Panc1 (cell line): ENCODE measurements at regions not wholly inside any gene's neighbourhood (a gene's known extent, or its start where the extent isn't known, plus 50 kb on each side); places are given as distances from the start of the nearest gene placed in this dataset.

Source experiments
- ATAC-seq: fragments of 200-7000 bp; cut with Tn5 transposase; 2 replicates; pipeline ENCODE4 v1.9.1; 2020; ENCODE audit warnings: mild to moderate bottlenecking, moderate library complexity
- BruUV-seq: library from RNA; stranded (reverse); fragments of 400-500 nt; replicated peaks from 2 replicates; lab custom pipeline; 2021; lab: Mats Ljungman, UMichigan
- CTCF ChIA-PET: fragments of 300-600 bp; sonication (Branson Sonifier 250); formaldehyde crosslinking; loops from one replicate; lab custom pipeline; 2022; ENCODE audit warnings: antibody characterized with exemption; lab: Charles Lee
- POLR2A ChIA-PET: fragments of 300-600 bp; sonication (Branson Sonifier 250); formaldehyde crosslinking; loops from one replicate; lab custom pipeline; 2022; ENCODE audit warnings: antibody characterized with exemption; lab: Charles Lee
- DNase-seq: peaks from one replicate; pipeline ENCODE4 v3.0.0-alpha.2; 2010; ENCODE audit warnings: low read depth, low spot score
- H3K27ac ChIP-seq: 2 replicates; pipeline ENCODE4 v1.5.1; 2011; ENCODE audit warnings: mild to moderate bottlenecking, low read length, inconsistent platforms
- H3K27me3 ChIP-seq: fragments of 200-500 bp; sonication (Bioruptor generic); 2 replicates; pipeline ENCODE4 v1.6.0; 2014; ENCODE audit warnings: low read length, inconsistent platforms; ENCODE audit not compliant: control insufficient read depth, insufficient read depth
- H3K36me3 ChIP-seq: fragments of 200-500 bp; sonication (Bioruptor generic); 2 replicates; pipeline ENCODE4 v1.5.1; 2014; ENCODE audit warnings: inconsistent platforms, mild to moderate bottlenecking, low read length, moderate library complexity; ENCODE audit not compliant: control insufficient read depth, insufficient read depth
- H3K4me1 ChIP-seq: 2 replicates; pipeline ENCODE4 v1.5.1; 2011; ENCODE audit warnings: inconsistent platforms, mild to moderate bottlenecking, low read length, moderate library complexity; ENCODE audit not compliant: control insufficient read depth, insufficient read depth
- H3K4me3 ChIP-seq, 2 experiments: 2 replicates each; pipeline ENCODE4 v1.5.1; 2011 to 2012; ENCODE audit warnings: low read depth in 2 of 2, low read length in 2 of 2, mild to moderate bottlenecking in 2 of 2, inconsistent platforms in 1 of 2, moderate library complexity in 1 of 2
- H3K9me3 ChIP-seq: fragments of 200-500 bp; sonication (Bioruptor generic); 2 replicates; pipeline ENCODE4 v1.5.1; 2014; ENCODE audit warnings: low read depth, mild to moderate bottlenecking, inconsistent platforms, low read length, moderate library complexity; ENCODE audit not compliant: control insufficient read depth, insufficient read depth
- CTCF ChIP-seq: fragments of 450-650 bp; IDR thresholded peaks from 2 replicates; pipeline ENCODE4 v1.5.1; 2017; ENCODE audit warnings: mild to moderate bottlenecking
- POLR2AphosphoS5 ChIP-seq: IDR thresholded peaks from 2 replicates; pipeline ENCODE4 v1.6.1; 2012; ENCODE audit warnings: mild to moderate bottlenecking, low read depth, low read length, moderate library complexity
- REST ChIP-seq, 2 experiments: IDR thresholded peaks; 2 replicates each; pipeline ENCODE4 v1.6.1; 2011 to 2012; ENCODE audit warnings: low read depth in 2 of 2, control low read depth in 1 of 2, low read length in 1 of 2, mild to moderate bottlenecking in 1 of 2, moderate library complexity in 1 of 2; ENCODE audit not compliant: insufficient read depth in 1 of 2
- SIN3A ChIP-seq: IDR thresholded peaks from 2 replicates; pipeline ENCODE4 v1.6.1; 2012; ENCODE audit warnings: low read depth, mild to moderate bottlenecking, low read length, moderate library complexity, borderline replicate concordance; ENCODE audit not compliant: insufficient read depth
- TCF7L2 ChIP-seq: IDR thresholded peaks from 2 replicates; pipeline ENCODE4 v1.6.1; 2011; ENCODE audit warnings: mild to moderate bottlenecking, low read depth, low read length, inconsistent platforms
- in situ Hi-C: cut with HindIII; loops from 2 replicates; pipeline ENCODE4 v1.10.0; 2016; ENCODE audit warnings: low sequenced_read_pairs, low pct_unique_long_range_greater_than_20kb
- intact Hi-C: fragments of 100-400 bp; cut with micrococcal nuclease; formaldehyde crosslinking; loops from one replicate; pipeline ENCODE4 v1.10.0; 2022; ENCODE audit not compliant: unreplicated experiment

GRCh38 chr21:25031750-25032149 is 575.5 kb downstream of the MRPL39 start:
- H3K27me3 ChIP-seq: no peaks in the 10 kb centered on the region
- POLR2A ChIA-PET: no interaction called here
- no peak for DNase-seq
- H3K27ac ChIP-seq: no peak overlapping the region
- no peaks in the 10 kb centered on the region for H3K36me3 ChIP-seq
- ATAC-seq: no peak
- intact Hi-C loops (no loop called here), in situ Hi-C loops (no loop called here)
- no peaks in the 10 kb centered on the region for H3K9me3 ChIP-seq
- TF ChIP-seq REST (IDR thresholded peaks at IDR 0.05; ENCODE audit: insufficient read depth in 1 of 2, low read depth in 2 of 2, low read length in 1 of 2) (no peak), SIN3A (no peak), CTCF (no peak), TCF7L2 (no peak), POLR2AphosphoS5 (no peak)
- CTCF ChIA-PET: no interaction called here
- H3K4me1 ChIP-seq: no peaks in the 10 kb centered on the region
- no peak overlapping the region for H3K4me3 ChIP-seq
- no TSS peak for BruUV-seq

GRCh38 chr21:25029580-25029979 is 577.7 kb downstream of the MRPL39 start:
- POLR2A ChIA-PET: no interaction called here

More at GRCh38 chr21:25029580-25029979, 577.7 kb downstream of the MRPL39 start:
- in situ Hi-C loops (no loop called here), intact Hi-C loops (no loop called here)
- no TSS peak for BruUV-seq
- Histone ChIP-seq H3K27me3 (no peaks in the 10 kb centered on the region), H3K4me1 (no peaks in the 10 kb centered on the region), H3K27ac (no peak overlapping the region), H3K36me3 (no peaks in the 10 kb centered on the region), H3K4me3 (no peak overlapping the region), H3K9me3 (no peaks in the 10 kb centered on the region)
- DNase-seq (no peak), ATAC-seq (no peak)
- TF ChIP-seq SIN3A: no peak
- no peak for TF ChIP-seq REST (IDR thresholded peaks at IDR 0.05; ENCODE audit: insufficient read depth in 1 of 2, low read depth in 2 of 2, low read length in 1 of 2)
- no peak for TF ChIP-seq CTCF
- TF ChIP-seq TCF7L2: no peak
- no peak for TF ChIP-seq POLR2AphosphoS5
- CTCF ChIA-PET: no interaction called here
